ENCODE measurements at regions not wholly inside any gene's neighbourhood (a gene's known extent, or its start where the extent isn't known, plus 50 kb on each side); places are given as distances from the start of the nearest gene placed in this dataset.

- TF ChIP-seq ZNF530 (tag by site-specific recombination; IDR thresholded peaks at IDR 0.05; ENCODE audit: low read depth): no peak
Observed at GRCh38 chr5:10031817-10032216, 217.9 kb downstream of the ATPSCKMT start (continued).

DNA sequence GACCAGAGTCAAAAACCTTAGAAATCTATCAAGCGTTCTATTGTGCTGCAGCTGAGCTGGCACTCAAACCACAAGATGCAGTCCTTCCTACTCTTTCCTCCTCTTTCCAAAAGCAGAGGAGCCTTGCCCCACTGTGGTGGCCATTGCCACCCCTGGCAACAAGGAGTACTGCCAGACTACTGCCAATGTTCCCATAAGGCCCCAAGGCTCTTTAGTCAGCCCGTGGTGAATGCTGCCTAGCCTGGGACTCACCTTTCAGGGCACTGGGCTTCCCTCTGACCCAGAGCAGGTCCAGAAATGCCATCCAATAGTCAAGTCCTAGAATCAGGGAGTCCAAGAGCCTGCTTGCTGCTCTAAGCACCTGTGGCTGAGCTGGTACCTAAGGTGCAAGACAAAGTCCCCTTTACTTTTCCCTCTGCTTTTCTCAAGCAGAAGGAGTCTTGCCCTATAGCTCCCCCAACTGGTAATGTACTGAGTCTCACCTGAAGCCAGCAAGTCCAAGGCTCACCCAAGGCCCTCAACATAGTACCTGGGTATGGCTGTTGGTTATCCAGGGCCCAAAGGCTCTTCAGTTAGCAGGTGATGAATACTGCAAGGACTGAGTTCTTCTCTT, 219.4 kb downstream of the ATPSCKMT start:
- Histone ChIP-seq H3K9me3 (ENCODE audit: control insufficient read depth, insufficient read depth, low read depth, low read length) (no peaks in the 10 kb centered on the region), H3K36me3 (ENCODE audit: control insufficient read depth in 2 of 2, insufficient read depth in 1 of 2, low read length in 2 of 2) (no peaks in the 10 kb centered on the region), H3K27ac (ENCODE audit: extremely low read depth, low read depth, low read length) (no peak overlapping the region), H3K4me3 (ENCODE audit: low read depth, low read length) (no peak overlapping the region), H3K4me1 (ENCODE audit: control insufficient read depth, insufficient read depth, low read length) (no peaks in the 10 kb centered on the region)
- ChIA-PET POLR2A (no interaction called here), CTCF (interaction anchor here (0.5 to 2.3 kb wide), 18 partner anchors 11 to 561 kb away, joined by 3 to 16 read pairs (median 3); partner anchors contain the start of gene MARCHF6)
- no peak for TF ChIP-seq ZNF548 (tag by site-specific recombination; IDR thresholded peaks at IDR 0.05)
- no peak for TF ChIP-seq ZNF768 (tag by site-specific recombination; IDR thresholded peaks at IDR 0.05)
- no peak for TF ChIP-seq ZNF514 (tag by site-specific recombination; IDR thresholded peaks at IDR 0.05)
- TF ChIP-seq ZNF549 (tag by site-specific recombination; IDR thresholded peaks at IDR 0.05): no peak
- TF ChIP-seq ZBTB11 (tag by site-specific recombination; conservative IDR thresholded peaks at IDR 0.05; ENCODE audit: low read depth): no peak
- TF ChIP-seq ZNF292 (tag by site-specific recombination; IDR thresholded peaks at IDR 0.05; ENCODE audit: borderline replicate concordance, low read depth): no peak
- no peak for TF ChIP-seq ZNF544 (tag by site-specific recombination; IDR thresholded peaks at IDR 0.05)
- TF ChIP-seq BCL11A (tag by site-specific recombination; IDR thresholded peaks at IDR 0.05; ENCODE audit: low read depth): no peak
- no peak for TF ChIP-seq ZNF433 (tag by site-specific recombination; IDR thresholded peaks at IDR 0.05; ENCODE audit: low read depth)
- TF ChIP-seq PATZ1 (tag by site-specific recombination; IDR thresholded peaks at IDR 0.05): no peak
- TF ChIP-seq ZNF211 (tag by site-specific recombination; IDR thresholded peaks at IDR 0.05; ENCODE audit: low read depth): no peak
- no peak for TF ChIP-seq ZNF843 (tag by site-specific recombination; IDR thresholded peaks at IDR 0.05)
- TF ChIP-seq, protein P1, sequence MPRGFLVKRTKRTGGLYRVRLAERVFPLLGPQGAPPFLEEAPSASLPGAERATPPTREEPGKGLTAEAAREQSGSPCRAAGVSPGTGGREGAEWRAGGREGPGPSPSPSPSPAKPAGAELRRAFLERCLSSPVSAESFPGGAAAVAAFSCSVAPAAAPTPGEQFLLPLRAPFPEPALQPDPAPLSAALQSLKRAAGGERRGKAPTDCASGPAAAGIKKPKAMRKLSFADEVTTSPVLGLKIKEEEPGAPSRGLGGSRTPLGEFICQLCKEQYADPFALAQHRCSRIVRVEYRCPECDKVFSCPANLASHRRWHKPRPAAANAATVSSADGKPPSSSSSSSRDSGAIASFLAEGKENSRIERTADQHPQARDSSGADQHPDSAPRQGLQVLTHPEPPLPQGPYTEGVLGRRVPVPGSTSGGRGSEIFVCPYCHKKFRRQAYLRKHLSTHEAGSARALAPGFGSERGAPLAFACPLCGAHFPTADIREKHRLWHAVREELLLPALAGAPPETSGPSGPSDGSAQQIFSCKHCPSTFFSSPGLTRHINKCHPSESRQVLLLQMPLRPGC (tag by site-specific recombination; IDR thresholded peaks at IDR 0.05): no peak
- TF ChIP-seq ZNF423 (tag by site-specific recombination; IDR thresholded peaks at IDR 0.05): no peak

GRCh38 chr5:10023494-10023893, 226.2 kb downstream of the ATPSCKMT start:
- H3K9me3 ChIP-seq (ENCODE audit: control insufficient read depth, insufficient read depth, low read depth, low read length): no peaks in the 10 kb centered on the region; the same call in 1 of the 2 replicates
- no peak overlapping the region for H3K27ac ChIP-seq (ENCODE audit: extremely low read depth, low read depth, low read length)
- no peaks in the 10 kb centered on the region for H3K36me3 ChIP-seq (ENCODE audit: control insufficient read depth in 2 of 2, insufficient read depth in 1 of 2, low read length in 2 of 2)
- ChIA-PET POLR2A (no interaction called here), CTCF (no interaction called here)
- H3K4me1 ChIP-seq (ENCODE audit: control insufficient read depth, insufficient read depth, low read length): no peaks in the 10 kb centered on the region
- H3K4me3 ChIP-seq (ENCODE audit: low read depth, low read length): no peak overlapping the region
- TF ChIP-seq, protein P2, sequence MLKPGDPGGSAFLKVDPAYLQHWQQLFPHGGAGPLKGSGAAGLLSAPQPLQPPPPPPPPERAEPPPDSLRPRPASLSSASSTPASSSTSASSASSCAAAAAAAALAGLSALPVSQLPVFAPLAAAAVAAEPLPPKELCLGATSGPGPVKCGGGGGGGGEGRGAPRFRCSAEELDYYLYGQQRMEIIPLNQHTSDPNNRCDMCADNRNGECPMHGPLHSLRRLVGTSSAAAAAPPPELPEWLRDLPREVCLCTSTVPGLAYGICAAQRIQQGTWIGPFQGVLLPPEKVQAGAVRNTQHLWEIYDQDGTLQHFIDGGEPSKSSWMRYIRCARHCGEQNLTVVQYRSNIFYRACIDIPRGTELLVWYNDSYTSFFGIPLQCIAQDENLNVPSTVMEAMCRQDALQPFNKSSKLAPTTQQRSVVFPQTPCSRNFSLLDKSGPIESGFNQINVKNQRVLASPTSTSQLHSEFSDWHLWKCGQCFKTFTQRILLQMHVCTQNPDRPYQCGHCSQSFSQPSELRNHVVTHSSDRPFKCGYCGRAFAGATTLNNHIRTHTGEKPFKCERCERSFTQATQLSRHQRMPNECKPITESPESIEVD (tag by site-specific recombination; IDR thresholded peaks at IDR 0.05): no peak
- TF ChIP-seq ZNF426 (tag by site-specific recombination; IDR thresholded peaks at IDR 0.05) (no peak), SCRT2 (tag by site-specific recombination; IDR thresholded peaks at IDR 0.05) (no peak), ZNF837 (tag by site-specific recombination; IDR thresholded peaks at IDR 0.05) (no peak), ZBTB11 (tag by site-specific recombination; conservative IDR thresholded peaks at IDR 0.05; ENCODE audit: low read depth) (no peak), ZNF473 (tag by site-specific recombination; IDR thresholded peaks at IDR 0.05) (no peak), ZNF239 (tag by site-specific recombination; IDR thresholded peaks at IDR 0.05) (no peak)

Data from HEK293 (cell line).